ENCODE measurements at regions not wholly inside any gene's neighbourhood (a gene's known extent, or its start where the extent isn't known, plus 50 kb on each side); places are given as distances from the start of the nearest gene placed in this dataset.

GRCh38 chr1:60678802-60679201, 403.6 kb upstream of the NFIA start:
- no peak for TF ChIP-seq CTCF (IDR thresholded peaks at IDR 0.05)
- TF ChIP-seq ZFX (IDR thresholded peaks at IDR 0.05; ENCODE audit: borderline replicate concordance) = no peak
